ENCODE measurements at regions not wholly inside any gene's neighbourhood (a gene's known extent, or its start where the extent isn't known, plus 50 kb on each side); places are given as distances from the start of the nearest gene placed in this dataset.

DNA sequence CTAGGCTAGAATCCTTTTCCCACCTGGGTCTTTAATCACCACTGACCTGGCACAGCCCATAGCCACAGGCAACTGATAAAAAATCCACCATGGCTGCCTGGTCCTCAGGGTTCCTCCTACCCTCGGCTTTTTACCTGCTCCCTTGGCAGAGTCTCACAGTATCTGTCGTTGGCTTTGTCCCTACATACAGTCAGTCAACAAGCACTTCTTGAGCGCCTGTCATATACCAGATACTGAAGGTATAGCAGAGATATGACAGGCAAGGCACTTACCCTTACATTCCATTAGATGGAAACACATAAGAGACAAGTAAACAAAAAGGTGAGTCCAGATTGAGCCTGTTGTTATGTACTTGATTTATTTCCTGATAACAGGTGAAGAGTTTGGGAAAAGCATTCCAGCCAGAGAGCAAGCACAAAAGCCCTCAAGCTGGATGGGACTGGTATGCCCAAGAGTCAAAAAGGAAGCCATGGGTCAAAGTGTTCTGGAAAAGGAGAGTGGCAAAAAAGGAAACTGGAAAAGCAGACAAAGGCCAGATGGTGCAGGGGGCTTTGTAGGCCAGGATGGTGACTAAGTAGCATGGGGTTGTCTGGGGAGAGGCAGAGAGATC, 247.0 kb downstream of the CHD9NB start:
- TF ChIP-seq, protein P1, sequence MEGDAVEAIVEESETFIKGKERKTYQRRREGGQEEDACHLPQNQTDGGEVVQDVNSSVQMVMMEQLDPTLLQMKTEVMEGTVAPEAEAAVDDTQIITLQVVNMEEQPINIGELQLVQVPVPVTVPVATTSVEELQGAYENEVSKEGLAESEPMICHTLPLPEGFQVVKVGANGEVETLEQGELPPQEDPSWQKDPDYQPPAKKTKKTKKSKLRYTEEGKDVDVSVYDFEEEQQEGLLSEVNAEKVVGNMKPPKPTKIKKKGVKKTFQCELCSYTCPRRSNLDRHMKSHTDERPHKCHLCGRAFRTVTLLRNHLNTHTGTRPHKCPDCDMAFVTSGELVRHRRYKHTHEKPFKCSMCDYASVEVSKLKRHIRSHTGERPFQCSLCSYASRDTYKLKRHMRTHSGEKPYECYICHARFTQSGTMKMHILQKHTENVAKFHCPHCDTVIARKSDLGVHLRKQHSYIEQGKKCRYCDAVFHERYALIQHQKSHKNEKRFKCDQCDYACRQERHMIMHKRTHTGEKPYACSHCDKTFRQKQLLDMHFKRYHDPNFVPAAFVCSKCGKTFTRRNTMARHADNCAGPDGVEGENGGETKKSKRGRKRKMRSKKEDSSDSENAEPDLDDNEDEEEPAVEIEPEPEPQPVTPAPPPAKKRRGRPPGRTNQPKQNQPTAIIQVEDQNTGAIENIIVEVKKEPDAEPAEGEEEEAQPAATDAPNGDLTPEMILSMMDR (IDR thresholded peaks at IDR 0.05), result no peak
- no peak for TF ChIP-seq POLR2A (IDR thresholded peaks at IDR 0.05)

All from tibial nerve (tissue), 3 donors.